GM21360 (cell line): ENCODE measurements at regions not wholly inside any gene's neighbourhood (a gene's known extent, or its start where the extent isn't known, plus 50 kb on each side); places are given as distances from the start of the nearest gene placed in this dataset.
"Not testable (repeated sequence)": the region's sequence is repeated elsewhere in the genome, so short reads cannot be mapped to it uniquely, and the experiment has no call there.

Experiments used
- ATAC-seq: cut with Tn5 transposase; IDR thresholded peaks from one replicate; pipeline ENCODE4 v1.9.1; 2021; ENCODE audit warnings: mild to moderate bottlenecking, moderate library complexity; ENCODE audit not compliant: unreplicated experiment

- ATAC-seq: not testable (repeated sequence)
These were observed 455.3 kb downstream of the TMEM121 start for GRCh38 chr14:105981517-105982302.

GRCh38 chr14:105982664-105983063 is 456.3 kb downstream of the TMEM121 start:
- ATAC-seq: no peak

GRCh38 chr14:105986894-105987284 is 460.5 kb downstream of the TMEM121 start:
- no peak for ATAC-seq

- no peak for ATAC-seq
These were observed 461.2 kb downstream of the TMEM121 start for GRCh38 chr14:105987563-105987962.

GRCh38 chr14:105989566-105990302 is 463.4 kb downstream of the TMEM121 start:
- no peak for ATAC-seq

GRCh38 chr14:105991677-105992076 is 465.3 kb downstream of the TMEM121 start:
- ATAC-seq: not testable (repeated sequence)

- no peak for ATAC-seq
These were observed 467.4 kb downstream of the TMEM121 start for GRCh38 chr14:105993814-105994213.

GRCh38 chr14:105995011-105995710 is 468.8 kb downstream of the TMEM121 start:
- not testable (repeated sequence) for ATAC-seq

- ATAC-seq: not testable (repeated sequence)
These were observed 472.2 kb downstream of the TMEM121 start for GRCh38 chr14:105998597-105998996.

- ATAC-seq: peak; percentile 69
These were observed 473.1 kb downstream of the TMEM121 start for GRCh38 chr14:105999361-106000028.

GRCh38 chr14:106000029-106000511 is 473.7 kb downstream of the TMEM121 start:
- peak; percentile 27 for ATAC-seq

GRCh38 chr14:106001277-106001676 is 474.9 kb downstream of the TMEM121 start:
- ATAC-seq: not testable (repeated sequence)

- no peak for ATAC-seq
These were observed 477.0 kb downstream of the TMEM121 start for GRCh38 chr14:106003351-106003750.

- not testable (repeated sequence) for ATAC-seq
These were observed 478.8 kb downstream of the TMEM121 start for GRCh38 chr14:106004937-106005795.

GRCh38 chr14:106006043-106006442 is 479.7 kb downstream of the TMEM121 start:
- not testable (repeated sequence) for ATAC-seq

- ATAC-seq: not testable (repeated sequence)
These were observed 480.3 kb downstream of the TMEM121 start for GRCh38 chr14:106006716-106007115.

- ATAC-seq: no peak
These were observed 484.4 kb downstream of the TMEM121 start for GRCh38 chr14:106010783-106011182.

GRCh38 chr14:106011631-106012360 is 485.4 kb downstream of the TMEM121 start:
- ATAC-seq: not testable (repeated sequence)

- not testable (repeated sequence) for ATAC-seq
These were observed 486.0 kb downstream of the TMEM121 start for GRCh38 chr14:106012361-106012725.
